Liver (tissue), 8 donors: ENCODE measurements at regions not wholly inside any gene's neighbourhood (a gene's known extent, or its start where the extent isn't known, plus 50 kb on each side); places are given as distances from the start of the nearest gene placed in this dataset.

ENCODE experiments used
- DNase-seq: peaks from one replicate; pipeline ENCODE4 v3.0.0-alpha.2; 2017; ENCODE audit warnings: low spot score
- H3K27ac ChIP-seq, 2 donors: one replicate each; pipeline ENCODE4 v1.7.0; 2013; ENCODE audit warnings: inconsistent platforms in 2 of 2, low read length in 2 of 2, control low read depth in 1 of 2, low read depth in 1 of 2, mild to moderate bottlenecking in 1 of 2
- H3K27me3 ChIP-seq, 4 donors: one replicate each; pipeline versions ENCODE4 v1.6.1 to v1.7.0; 2013; ENCODE audit warnings: low read length in 3 of 4, inconsistent platforms in 1 of 4, mild to moderate bottlenecking in 1 of 4, moderate library complexity in 1 of 4; ENCODE audit not compliant: control insufficient read depth in 4 of 4, insufficient read depth in 4 of 4
- H3K36me3 ChIP-seq, 4 donors: one replicate each; pipeline versions ENCODE4 v1.6.1 to v1.7.0; 2013; ENCODE audit warnings: low read length in 3 of 4, mild to moderate bottlenecking in 3 of 4, low read depth in 1 of 4, moderate library complexity in 1 of 4; ENCODE audit not compliant: control insufficient read depth in 4 of 4, insufficient read depth in 3 of 4
- H3K4me1 ChIP-seq, 4 donors: one replicate each; pipeline versions ENCODE4 v1.6.1 to v1.7.0; 2013; ENCODE audit warnings: low read length in 3 of 4, mild to moderate bottlenecking in 3 of 4, moderate library complexity in 1 of 4; ENCODE audit not compliant: control insufficient read depth in 4 of 4, insufficient read depth in 4 of 4
- H3K4me3 ChIP-seq, 3 donors: one replicate each; pipeline versions ENCODE4 v1.6.1 to v1.7.0; 2013; ENCODE audit warnings: low read length in 3 of 3, control low read depth in 1 of 3, low read depth in 1 of 3, mild to moderate bottlenecking in 1 of 3
- H3K9ac ChIP-seq, 2 donors: one replicate each; pipeline ENCODE4 v1.7.0; 2013; ENCODE audit warnings: low read length in 2 of 2, mild to moderate bottlenecking in 2 of 2, moderate library complexity in 2 of 2, control low read depth in 1 of 2, low read depth in 1 of 2
- H3K9me3 ChIP-seq, 4 donors: one replicate each; pipeline versions ENCODE4 v1.6.1 to v1.7.0; 2013; ENCODE audit warnings: low read length in 3 of 4; ENCODE audit not compliant: control insufficient read depth in 4 of 4
- ATF3 ChIP-seq: IDR thresholded peaks from 2 replicates; pipeline ENCODE4 v1.6.1; 2016; ENCODE audit warnings: antibody characterized with exemption
- CTCF ChIP-seq: fragments of 150-350 bp; IDR thresholded peaks from 2 replicates; pipeline ENCODE4 v1.5.1; 2017; ENCODE audit warnings: improper control_type of control experiment, low read depth, low read length; ENCODE audit not compliant: missing input control
- EGR1 ChIP-seq, 2 donors: IDR thresholded peaks; 2 replicates each; pipeline ENCODE4 v1.6.1; 2016 to 2018; ENCODE audit warnings: antibody characterized with exemption in 2 of 2, low read depth in 2 of 2
- FOXA1 ChIP-seq: IDR thresholded peaks from 2 replicates; pipeline ENCODE4 v1.6.1; 2016; ENCODE audit warnings: antibody characterized with exemption
- FOXA2 ChIP-seq: IDR thresholded peaks from 2 replicates; pipeline ENCODE4 v1.6.1; 2016; ENCODE audit warnings: antibody characterized with exemption
- GABPA ChIP-seq, 2 donors: IDR thresholded peaks in 1 of 2; conservative IDR thresholded peaks in 1 of 2; 2 replicates each; pipeline ENCODE4 v1.6.1; 2016; ENCODE audit warnings: antibody characterized with exemption in 2 of 2, mild to moderate bottlenecking in 1 of 2, moderate library complexity in 1 of 2
- HNF4A ChIP-seq, 2 donors: conservative IDR thresholded peaks; 2 replicates each; pipeline ENCODE4 v1.6.1; 2016; ENCODE audit warnings: antibody characterized with exemption in 2 of 2, mild to moderate bottlenecking in 2 of 2
- HNF4G ChIP-seq: IDR thresholded peaks from 2 replicates; pipeline ENCODE4 v1.6.1; 2016; ENCODE audit warnings: antibody characterized with exemption
- JUND ChIP-seq, 2 donors: IDR thresholded peaks; 2 replicates each; pipeline ENCODE4 v1.6.1; 2016; ENCODE audit warnings: antibody characterized with exemption in 2 of 2
- MAX ChIP-seq: IDR thresholded peaks from 2 replicates; pipeline ENCODE4 v1.6.1; 2016; ENCODE audit warnings: antibody characterized with exemption
- NR2F2 ChIP-seq: IDR thresholded peaks from 2 replicates; pipeline ENCODE4 v1.6.1; 2016; ENCODE audit warnings: antibody characterized with exemption
- RAD21 ChIP-seq, 2 donors: IDR thresholded peaks; 2 replicates each; pipeline ENCODE4 v1.6.1; 2016; ENCODE audit warnings: antibody characterized with exemption in 2 of 2, mild to moderate bottlenecking in 2 of 2
- REST ChIP-seq: IDR thresholded peaks from 2 replicates; pipeline ENCODE4 v1.6.1; 2016; ENCODE audit warnings: antibody characterized with exemption, mild to moderate bottlenecking
- RXRA ChIP-seq, 2 donors: IDR thresholded peaks; 2 replicates each; pipeline ENCODE4 v1.6.1; 2017 to 2018; ENCODE audit warnings: antibody characterized with exemption in 2 of 2, mild to moderate bottlenecking in 1 of 2
- SP1 ChIP-seq: IDR thresholded peaks from 2 replicates; pipeline ENCODE4 v1.6.1; 2018; ENCODE audit warnings: antibody characterized with exemption, mild to moderate bottlenecking
- TAF1 ChIP-seq: conservative IDR thresholded peaks from 2 replicates; pipeline ENCODE4 v1.6.1; 2016; ENCODE audit warnings: antibody characterized with exemption, mild to moderate bottlenecking
- YY1 ChIP-seq: IDR thresholded peaks from 2 replicates; pipeline ENCODE4 v1.6.1; 2016; ENCODE audit warnings: antibody characterized with exemption, mild to moderate bottlenecking
- ZBTB33 ChIP-seq: IDR thresholded peaks from 2 replicates; pipeline ENCODE4 v1.6.1; 2016; ENCODE audit warnings: antibody characterized with exemption
- WGBS: extraction: QIAGEN DNeasy Blood & Tissue Kit; methylation state at CpG from one replicate; pipeline ENCODE4 v1.1.7; 2013; 5-methylcytosine and 5-hydroxymethylcytosine counted together
- donor health status: healthy.
- donor health status: healthy.
- donor health status: healthy.
- donor health status: healthy.
- donor health status: healthy.

DNA sequence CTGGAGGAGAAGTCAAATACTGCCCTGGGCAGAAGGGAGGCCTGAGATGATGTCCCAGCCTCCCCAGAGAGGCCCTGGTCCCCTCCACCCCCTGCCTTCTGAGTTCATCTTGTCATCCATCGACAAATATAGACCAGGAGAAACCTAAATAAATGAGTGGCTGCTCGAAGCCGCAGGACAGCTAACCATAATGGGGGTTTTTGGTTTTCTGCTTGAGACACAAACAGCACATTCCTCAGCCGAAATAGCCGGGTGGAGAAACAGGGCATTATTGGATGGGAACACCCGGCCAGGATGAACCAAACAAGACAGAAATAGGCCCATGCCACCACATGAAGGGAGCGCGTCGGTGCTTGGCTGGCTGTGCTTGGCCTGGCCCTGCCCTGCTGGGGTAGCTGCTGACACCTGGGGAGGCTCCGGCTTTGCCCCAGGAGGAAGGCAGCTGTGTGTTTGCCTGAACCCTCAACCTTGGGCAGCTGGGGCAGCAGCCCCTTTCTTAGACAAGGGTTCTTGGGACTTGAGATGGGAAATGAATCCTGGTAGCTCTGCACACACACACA lies 188.1 kb downstream of the IRX5 start:
- WGBS = 92% methylated on average over 10 of the region's 10 CpGs
- H3K4me1 ChIP-seq = no peaks in the 10 kb centered on the region
- no peak for DNase-seq
- no peak overlapping the region for H3K9ac ChIP-seq
- no peak overlapping the region for H3K27ac ChIP-seq
- peaks cover 0 to 4% (median 0%) of the 10 kb centered on the region in 4 donors for H3K9me3 ChIP-seq
- H3K36me3 ChIP-seq = no peaks in the 10 kb centered on the region
- no peaks in the 10 kb centered on the region for H3K27me3 ChIP-seq
- H3K4me3 ChIP-seq = no peak overlapping the region
- no peak for TF ChIP-seq ZBTB33
- TF ChIP-seq ATF3 = no peak
- TF ChIP-seq RAD21 (IDR thresholded peaks at IDR 0.05) = no peak

DNA sequence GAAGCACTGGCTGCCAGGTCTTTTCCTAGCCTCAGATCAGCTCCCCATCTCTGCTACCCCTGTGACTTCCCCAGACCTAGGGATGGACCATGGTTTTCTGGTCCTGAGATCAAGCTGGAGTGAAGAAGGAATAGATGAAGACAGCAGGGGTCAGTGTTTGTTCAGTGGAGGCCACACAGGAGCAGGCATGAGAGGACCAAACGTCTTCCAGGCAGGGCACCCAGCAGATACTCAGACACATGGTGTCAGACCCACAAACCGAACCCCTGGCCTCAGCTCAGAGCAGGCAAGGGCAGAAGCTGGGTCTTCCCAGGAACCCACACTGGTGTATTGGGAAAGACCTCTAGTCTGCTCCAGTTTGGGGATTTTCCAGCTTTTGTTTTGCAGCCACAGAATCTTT lies 189.7 kb downstream of the IRX5 start:
- WGBS = 33% methylated on average over 2 of the region's 2 CpGs
- Histone ChIP-seq H3K4me3 (no peak overlapping the region), H3K9me3 (peaks cover 0 to 4% (median 0%) of the 10 kb centered on the region in 4 donors), H3K9ac (no peak overlapping the region), H3K27me3 (no peaks in the 10 kb centered on the region), H3K4me1 (no peaks in the 10 kb centered on the region), H3K27ac (no peak overlapping the region), H3K36me3 (no peaks in the 10 kb centered on the region)
- TF ChIP-seq FOXA2 (no peak), ATF3 (no peak), EGR1 (IDR thresholded peaks at IDR 0.05; ENCODE audit: low read depth in 2 of 2) (no peak), MAX (no peak), YY1 (no peak)
- no peak for DNase-seq

GRCh38 chr16:55120826-55121225 lies 190.2 kb downstream of the IRX5 start:
- no peaks in the 10 kb centered on the region for H3K4me1 ChIP-seq
- no peak overlapping the region for H3K4me3 ChIP-seq
- DNase-seq = no peak
- no peaks in the 10 kb centered on the region for H3K27me3 ChIP-seq
- no peak overlapping the region for H3K9ac ChIP-seq
- H3K27ac ChIP-seq = no peak overlapping the region
- H3K9me3 ChIP-seq = peaks cover 0 to 4% (median 0%) of the 10 kb centered on the region in 4 donors
- 80% methylated on average over 4 of the region's 4 CpGs for WGBS
- H3K36me3 ChIP-seq = no peaks in the 10 kb centered on the region
- TF ChIP-seq HNF4A (conservative IDR thresholded peaks at IDR 0.05) (no peak), MAX (no peak), FOXA1 (no peak), REST (no peak), TAF1 (no peak), NR2F2 (no peak), EGR1 (IDR thresholded peaks at IDR 0.05; ENCODE audit: low read depth in 2 of 2) (no peak), RXRA (IDR thresholded peaks at IDR 0.05) (no peak), JUND (IDR thresholded peaks at IDR 0.05) (no peak), HNF4G (no peak), RAD21 (IDR thresholded peaks at IDR 0.05) (no peak), SP1 (no peak), FOXA2 (no peak), YY1 (no peak), GABPA (IDR thresholded peaks at IDR 0.05 in 1 of 2, conservative IDR thresholded peaks at IDR 0.05 in 1 of 2) (no peak), ATF3 (no peak), CTCF (no peak)
